ENCODE measurements at regions not wholly inside any gene's neighbourhood (a gene's known extent, or its start where the extent isn't known, plus 50 kb on each side); places are given as distances from the start of the nearest gene placed in this dataset.

- no peak for TF ChIP-seq CTCF (IDR thresholded peaks at IDR 0.05)
- no peak for TF ChIP-seq EZH2 (IDR thresholded peaks at IDR 0.05; ENCODE audit: borderline replicate concordance, insufficient read depth, low read depth, low read length, poor library complexity, severe bottlenecking)
Measured at GRCh38 chr20:55783381-55783780, 221.9 kb downstream of the CBLN4 start.
